ENCODE measurements at regions not wholly inside any gene's neighbourhood (a gene's known extent, or its start where the extent isn't known, plus 50 kb on each side); places are given as distances from the start of the nearest gene placed in this dataset.

- TF ChIP-seq CTCF (IDR thresholded peaks at IDR 0.05; ENCODE audit: insufficient read depth, low read length, poor library complexity, severe bottlenecking) = no peak
- no peak for DNase-seq (ENCODE audit: extremely low read depth, insufficient read length)
- Histone ChIP-seq H3K36me3 (ENCODE audit: control insufficient read depth, insufficient read depth, low read length) (no peaks in the 10 kb centered on the region), H3K27me3 (replicated peaks; ENCODE audit: control insufficient read depth, insufficient read depth, low read length) (no peaks in the 10 kb centered on the region), H3K4me3 (replicated peaks; ENCODE audit: low read depth, low read length) (no peak overlapping the region)
Measured at GRCh38 chr2:182621810-182622209, 94.2 kb upstream of the DNAJC10 start.

- no peaks in the 10 kb centered on the region for H3K36me3 ChIP-seq (ENCODE audit: control insufficient read depth, insufficient read depth, low read length)
- no peak for TF ChIP-seq CTCF (IDR thresholded peaks at IDR 0.05; ENCODE audit: insufficient read depth, low read length, poor library complexity, severe bottlenecking)
- no peak for DNase-seq (ENCODE audit: extremely low read depth, insufficient read length)
- no peaks in the 10 kb centered on the region for H3K27me3 ChIP-seq (replicated peaks; ENCODE audit: control insufficient read depth, insufficient read depth, low read length)
- no peak overlapping the region for H3K4me3 ChIP-seq (replicated peaks; ENCODE audit: low read depth, low read length)
Measured at GRCh38 chr2:182622231-182622630, 93.8 kb upstream of the DNAJC10 start.

GRCh38 chr2:182625814-182626213 lies 90.2 kb upstream of the DNAJC10 start:
- H3K36me3 ChIP-seq (ENCODE audit: control insufficient read depth, insufficient read depth, low read length) = no peaks in the 10 kb centered on the region
- no peak for DNase-seq (ENCODE audit: extremely low read depth, insufficient read length)
- no peaks in the 10 kb centered on the region for H3K27me3 ChIP-seq (replicated peaks; ENCODE audit: control insufficient read depth, insufficient read depth, low read length)
- no peak overlapping the region for H3K4me3 ChIP-seq (replicated peaks; ENCODE audit: low read depth, low read length)
- TF ChIP-seq CTCF (IDR thresholded peaks at IDR 0.05; ENCODE audit: insufficient read depth, low read length, poor library complexity, severe bottlenecking) = no peak

GRCh38 chr2:182628916-182629315 lies 87.1 kb upstream of the DNAJC10 start:
- no peak for DNase-seq (ENCODE audit: extremely low read depth, insufficient read length)
- no peak for TF ChIP-seq CTCF (IDR thresholded peaks at IDR 0.05; ENCODE audit: insufficient read depth, low read length, poor library complexity, severe bottlenecking)
- no peaks in the 10 kb centered on the region for H3K27me3 ChIP-seq (replicated peaks; ENCODE audit: control insufficient read depth, insufficient read depth, low read length)
- no peaks in the 10 kb centered on the region for H3K36me3 ChIP-seq (ENCODE audit: control insufficient read depth, insufficient read depth, low read length)
- H3K4me3 ChIP-seq (replicated peaks; ENCODE audit: low read depth, low read length) = no peak overlapping the region

GRCh38 chr2:182630207-182630606 lies 85.8 kb upstream of the DNAJC10 start:
- no peak for TF ChIP-seq CTCF (IDR thresholded peaks at IDR 0.05; ENCODE audit: insufficient read depth, low read length, poor library complexity, severe bottlenecking)
- Histone ChIP-seq H3K27me3 (replicated peaks; ENCODE audit: control insufficient read depth, insufficient read depth, low read length) (no peaks in the 10 kb centered on the region), H3K36me3 (ENCODE audit: control insufficient read depth, insufficient read depth, low read length) (no peaks in the 10 kb centered on the region), H3K4me3 (replicated peaks; ENCODE audit: low read depth, low read length) (no peak overlapping the region)
- no peak for DNase-seq (ENCODE audit: extremely low read depth, insufficient read length)

- Histone ChIP-seq H3K36me3 (ENCODE audit: control insufficient read depth, insufficient read depth, low read length) (no peaks in the 10 kb centered on the region), H3K27me3 (replicated peaks; ENCODE audit: control insufficient read depth, insufficient read depth, low read length) (no peaks in the 10 kb centered on the region), H3K4me3 (replicated peaks; ENCODE audit: low read depth, low read length) (no peak overlapping the region)
- TF ChIP-seq CTCF (IDR thresholded peaks at IDR 0.05; ENCODE audit: insufficient read depth, low read length, poor library complexity, severe bottlenecking) = no peak
- DNase-seq (ENCODE audit: extremely low read depth, insufficient read length) = no peak
Measured at GRCh38 chr2:182631299-182631698, 84.8 kb upstream of the DNAJC10 start.
